Endothelial cell of umbilical vein (primary cell): ENCODE measurements at regions not wholly inside any gene's neighbourhood (a gene's known extent, or its start where the extent isn't known, plus 50 kb on each side); places are given as distances from the start of the nearest gene placed in this dataset.

Source experiments
- BruUV-seq: library from RNA; stranded (reverse); fragments of 400-500 nt; replicated peaks from 2 replicates; lab custom pipeline; 2021; lab: Mats Ljungman, UMichigan
- CTCF ChIA-PET: fragments of 300-600, 350-600 bp; sonication (Branson Sonifier 250); formaldehyde crosslinking; loops from one replicate; lab custom pipeline; 2021; ENCODE audit warnings: antibody characterized with exemption, inconsistent platforms; lab: Charles Lee
- POLR2A ChIA-PET: fragments of 300-600, 350-600 bp; sonication (Branson Sonifier 250); formaldehyde crosslinking; loops from one replicate; lab custom pipeline; 2021; ENCODE audit warnings: antibody characterized with exemption, inconsistent platforms; lab: Charles Lee
- DNase-seq: peaks from one replicate; pipeline ENCODE4 v3.0.0-alpha.2; 2011; ENCODE audit warnings: low read depth, low spot score
- FAIRE-seq: peaks from 2 replicates; lab custom pipeline; 2011; peaks lifted over from hg19 to GRCh38; lab: Jason Lieb, UNC
- H2AFZ ChIP-seq: 2 replicates; pipeline ENCODE4 v1.6.0; 2012; ENCODE audit warnings: low read depth, low read length, control low read depth, inconsistent platforms
- H3K27ac ChIP-seq: 2 replicates; pipeline ENCODE4 v1.5.1; 2011; ENCODE audit warnings: low read depth, mild to moderate bottlenecking, control low read depth, low read length, moderate library complexity; ENCODE audit not compliant: insufficient read depth
- H3K27me3 ChIP-seq, 2 experiments: 2 replicates each; pipeline versions ENCODE4 v1.6.0 to v1.6.1; 2011; ENCODE audit warnings: low read length in 2 of 2, mixed read lengths in 1 of 2; ENCODE audit not compliant: control insufficient read depth in 2 of 2, insufficient read depth in 2 of 2
- H3K36me3 ChIP-seq, 2 experiments: 2 replicates in 1 of 2; 3 replicates in 1 of 2; pipeline ENCODE4 v1.5.1; 2011; ENCODE audit warnings: low read length in 2 of 2, mild to moderate bottlenecking in 1 of 2, moderate library complexity in 1 of 2; ENCODE audit not compliant: control insufficient read depth in 2 of 2, insufficient read depth in 2 of 2; ENCODE audit errors: extremely low read depth in 1 of 2
- H3K4me1 ChIP-seq: 3 replicates; pipeline ENCODE4 v1.5.1; 2011; ENCODE audit warnings: mild to moderate bottlenecking, low read length; ENCODE audit not compliant: control insufficient read depth, insufficient read depth; ENCODE audit errors: extremely low read depth
- H3K4me2 ChIP-seq: 2 replicates; pipeline ENCODE4 v1.6.1; 2011; ENCODE audit warnings: low read length, control low read depth, mixed read lengths; ENCODE audit not compliant: insufficient read depth
- H3K4me3 ChIP-seq, 3 experiments: fragments of 200-600 bp in 1 of 3; sonication (generic), shearing (Covaris generic) in 1 of 3; replicated peaks in 1 of 3; 2 replicates each; pipeline ENCODE4 v1.5.1; 2011 to 2016; ENCODE audit warnings: control low read depth in 3 of 3, low read length in 3 of 3, mild to moderate bottlenecking in 2 of 3, inconsistent platforms in 1 of 3, low read depth in 1 of 3, moderate library complexity in 1 of 3; ENCODE audit not compliant: insufficient read depth in 1 of 3
- H3K79me2 ChIP-seq: 2 replicates; pipeline ENCODE4 v1.6.0; 2012; ENCODE audit warnings: low read length, inconsistent platforms; ENCODE audit not compliant: control insufficient read depth, insufficient read depth
- H3K9ac ChIP-seq: replicated peaks from 2 replicates; pipeline ENCODE3; 2011; ENCODE audit warnings: low read length, control low read depth; ENCODE audit not compliant: insufficient read depth; ENCODE audit errors: extremely low read depth
- H3K9me1 ChIP-seq: replicated peaks from 3 replicates; pipeline ENCODE4 v1.6.0; 2011; ENCODE audit warnings: mild to moderate bottlenecking, low read length; ENCODE audit not compliant: control insufficient read depth, insufficient read depth; ENCODE audit errors: extremely low read depth
- H3K9me3 ChIP-seq: replicated peaks from 2 replicates; pipeline ENCODE4 v1.5.1; 2012; ENCODE audit warnings: low read length, inconsistent platforms; ENCODE audit not compliant: control insufficient read depth, insufficient read depth
- H4K20me1 ChIP-seq: replicated peaks from 2 replicates; pipeline ENCODE3; 2011; ENCODE audit warnings: mild to moderate bottlenecking, low read length; ENCODE audit not compliant: control insufficient read depth, insufficient read depth; ENCODE audit errors: extremely low read depth
- EZH2 ChIP-seq: IDR thresholded peaks from 2 replicates; pipeline ENCODE4 v1.6.1; 2012; ENCODE audit warnings: borderline replicate concordance, low read depth, mild to moderate bottlenecking, moderate library complexity, low read length, inconsistent platforms; ENCODE audit not compliant: severe bottlenecking
- FOS ChIP-seq: IDR thresholded peaks from 2 replicates; pipeline ENCODE4 v1.6.1; 2011; ENCODE audit warnings: mild to moderate bottlenecking, low read length, moderate library complexity, borderline replicate concordance; ENCODE audit not compliant: insufficient read depth
- MYC ChIP-seq: IDR thresholded peaks from one replicate; pipeline ENCODE4 v1.6.1; 2011; ENCODE audit warnings: mild to moderate bottlenecking, low read depth, low read length
- dilution Hi-C: fragments of 300-500 bp; cut with MboI; formaldehyde crosslinking; loops from one replicate; pipeline ENCODE4 v1.15.0; 2019; ENCODE audit warnings: low sequenced_read_pairs; ENCODE audit not compliant: extremely low pct_ligation_motif_present
- intact Hi-C: fragments of 100-400 bp; cut with micrococcal nuclease; formaldehyde crosslinking; loops from one replicate; pipeline ENCODE4 v1.10.0; 2022

GRCh38 chr15:95916568-95916967, 413.9 kb upstream of the NR2F2 start:
- CTCF ChIA-PET, result interaction anchor here (0.8 kb wide), 1 partner anchor 12 kb away, joined by 4 read pairs; no protein-coding TSS in a partner anchor
- no peaks in the 10 kb centered on the region for H3K4me1 ChIP-seq
- H4K20me1 ChIP-seq, result no peaks in the 10 kb centered on the region
- TF ChIP-seq EZH2 (no peak), FOS (no peak)
- no peak overlapping the region for H3K9ac ChIP-seq
- no peaks in the 10 kb centered on the region for H3K79me2 ChIP-seq
- intact Hi-C loops, result no loop called here
- FAIRE-seq (no peak), DNase-seq (no peak)
- no peaks in the 10 kb centered on the region for H3K9me3 ChIP-seq
- no peak overlapping the region for H3K27ac ChIP-seq
- H3K4me2 ChIP-seq, result no peak overlapping the region
- BruUV-seq, result no TSS peak
- H2AFZ ChIP-seq, result no peak overlapping the region
- POLR2A ChIA-PET, result no interaction called here
- no peak overlapping the region for H3K4me3 ChIP-seq
- dilution Hi-C loops, result no loop called here
- H3K27me3 ChIP-seq, result no peaks in the 10 kb centered on the region
- no peaks in the 10 kb centered on the region for H3K36me3 ChIP-seq
- H3K9me1 ChIP-seq, result no peaks in the 10 kb centered on the region

GRCh38 chr15:95918525-95918924, 412.0 kb upstream of the NR2F2 start:
- H3K79me2 ChIP-seq, result no peaks in the 10 kb centered on the region
- POLR2A ChIA-PET, result no interaction called here
- BruUV-seq, result no TSS peak

More at GRCh38 chr15:95918525-95918924, 412.0 kb upstream of the NR2F2 start:
- H2AFZ ChIP-seq, result no peak overlapping the region
- H3K4me2 ChIP-seq, result no peak overlapping the region
- H3K9me1 ChIP-seq, result no peaks in the 10 kb centered on the region
- DNase-seq (no peak), FAIRE-seq (no peak)
- H3K27ac ChIP-seq, result no peak overlapping the region
- dilution Hi-C loops (no loop called here), intact Hi-C loops (no loop called here)
- no peaks in the 10 kb centered on the region for H3K27me3 ChIP-seq
- CTCF ChIA-PET, result interaction anchor here (0.7 to 1.1 kb wide), 2 partner anchors 11 to 20 kb away, joined by 3 to 4 read pairs; no protein-coding TSS in a partner anchor
- no peaks in the 10 kb centered on the region for H4K20me1 ChIP-seq
- H3K9me3 ChIP-seq, result no peaks in the 10 kb centered on the region
- H3K36me3 ChIP-seq, result no peaks in the 10 kb centered on the region
- no peak for TF ChIP-seq MYC
- no peak overlapping the region for H3K4me3 ChIP-seq
- no peaks in the 10 kb centered on the region for H3K4me1 ChIP-seq
- no peak overlapping the region for H3K9ac ChIP-seq
